ENCODE measurements at regions not wholly inside any gene's neighbourhood (a gene's known extent, or its start where the extent isn't known, plus 50 kb on each side); places are given as distances from the start of the nearest gene placed in this dataset.

GRCh38 chr5:67373518-67373917 is 176.9 kb upstream of the CD180 start:
- no peak for TF ChIP-seq CTCF (IDR thresholded peaks at IDR 0.05)
- no peak for TF ChIP-seq ZBTB33 (IDR thresholded peaks at IDR 0.05; ENCODE audit: borderline replicate concordance, low read depth)
- no peak for TF ChIP-seq REST (IDR thresholded peaks at IDR 0.05; ENCODE audit: low read depth, low read length)
- no peak for TF ChIP-seq EZH2phosphoT487 (IDR thresholded peaks at IDR 0.05; ENCODE audit: borderline replicate concordance, low read depth)
- no peak for TF ChIP-seq MXI1 (IDR thresholded peaks at IDR 0.05; ENCODE audit: low read depth, low read length)
- TF ChIP-seq JUND (IDR thresholded peaks at IDR 0.05) = no peak
- TF ChIP-seq TCF12 (IDR thresholded peaks at IDR 0.05) = no peak
- no peak for TF ChIP-seq GABPA (IDR thresholded peaks at IDR 0.05; ENCODE audit: low read depth)
- TF ChIP-seq CHD2 (IDR thresholded peaks at IDR 0.05; ENCODE audit: low read length, partially characterized antibody) = no peak
- TF ChIP-seq FOXJ3 (CRISPR knock-in tag; IDR thresholded peaks at IDR 0.05) = no peak
- no peak for TF ChIP-seq NFIC (IDR thresholded peaks at IDR 0.05; ENCODE audit: borderline replicate concordance)
- no peak for TF ChIP-seq POLR2AphosphoS5 (IDR thresholded peaks at IDR 0.05; ENCODE audit: low read depth, low read length)
- no peak for TF ChIP-seq TAF1 (IDR thresholded peaks at IDR 0.05; ENCODE audit: borderline replicate concordance, low read depth, low read length)
